ENCODE measurements at regions not wholly inside any gene's neighbourhood (a gene's known extent, or its start where the extent isn't known, plus 50 kb on each side); places are given as distances from the start of the nearest gene placed in this dataset.

- no peaks in the 10 kb centered on the region for H3K27me3 ChIP-seq
- H3K9me3 ChIP-seq: no peaks in the 10 kb centered on the region
- no peak for DNase-seq
- H3K4me3 ChIP-seq: no peak overlapping the region
- H3K36me3 ChIP-seq: no peaks in the 10 kb centered on the region
These were observed 52.0 kb upstream of the CELF4 start for GRCh38 chr18:37617623-37618022.

Data from MG63 (cell line).